ENCODE measurements at regions not wholly inside any gene's neighbourhood (a gene's known extent, or its start where the extent isn't known, plus 50 kb on each side); places are given as distances from the start of the nearest gene placed in this dataset.

DNA sequence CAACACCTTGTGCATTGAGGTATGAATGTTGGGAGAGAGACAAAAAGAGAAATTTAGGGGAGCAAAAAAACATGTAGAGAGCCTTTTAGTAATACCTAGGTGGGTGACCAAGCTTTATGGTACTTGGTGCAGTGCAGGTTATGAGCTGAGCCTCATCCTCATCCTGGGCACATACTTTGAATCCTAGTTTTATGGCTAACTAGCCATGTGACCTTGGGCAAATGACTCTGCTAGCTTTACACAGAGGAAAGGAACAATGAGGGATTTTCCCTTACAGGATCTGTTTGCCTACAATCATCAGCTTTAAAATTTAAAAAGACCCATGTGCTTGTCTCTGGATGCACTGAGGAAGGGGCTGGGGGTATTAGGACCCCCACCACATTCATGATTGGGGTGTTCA, 187.8 kb upstream of the ISX start:
- TF ChIP-seq POLR2A (IDR thresholded peaks at IDR 0.05; ENCODE audit: low read depth, low read length) = no peak
- TF ChIP-seq POLR2AphosphoS5 (IDR thresholded peaks at IDR 0.05; ENCODE audit: low read depth, low read length) = no peak

Measured in GM12892 (cell line).